GM12878 (cell line): ENCODE measurements at regions not wholly inside any gene's neighbourhood (a gene's known extent, or its start where the extent isn't known, plus 50 kb on each side); places are given as distances from the start of the nearest gene placed in this dataset.

ENCODE experiments used
- ATAC-seq: fragments of 200-7000 bp; cut with Tn5 transposase; 3 replicates; pipeline ENCODE4 v1.9.1; 2020; ENCODE audit warnings: mild to moderate bottlenecking, moderate library complexity
- BruUV-seq: library from RNA; stranded (reverse); fragments of 400-500 nt; replicated peaks from 2 replicates; lab custom pipeline; 2021; lab: Mats Ljungman, UMichigan
- CTCF ChIA-PET: fragments of 300-600 bp; sonication (Branson Sonifier 250); formaldehyde crosslinking; extraction: SDS; loops from one replicate; lab custom pipeline; 2021; ENCODE audit warnings: inconsistent platforms; lab: Yijun Ruan, JAX
- POLR2A ChIA-PET: fragments of 350-600 bp; formaldehyde crosslinking; extraction: SDS; loops from one replicate; lab custom pipeline; 2021; ENCODE audit warnings: inconsistent platforms; lab: Charles Lee
- RAD21 ChIA-PET: fragments of 300-600 bp; sonication (Branson Sonifier 250); formaldehyde crosslinking; loops from one replicate; lab custom pipeline; 2023; ENCODE audit warnings: antibody characterized with exemption; ENCODE audit not compliant: unreplicated experiment; lab: Charles Lee
- SMC1A ChIA-PET: fragments of 300-600 bp; sonication (Branson Sonifier 250); formaldehyde crosslinking; loops from one replicate; lab custom pipeline; 2023; ENCODE audit not compliant: unreplicated experiment, uncharacterized antibody; lab: Charles Lee
- DNase-seq: peaks from one replicate; pipeline ENCODE4 v3.0.0-alpha.2; 2011; ENCODE audit warnings: low read depth, low spot score
- FAIRE-seq: peaks from 3 replicates; lab custom pipeline; 2011; peaks lifted over from hg19 to GRCh38; lab: Jason Lieb, UNC
- H2AFZ ChIP-seq: 2 replicates; pipeline ENCODE4 v1.6.0; 2011; ENCODE audit warnings: low read depth, low read length, control low read depth; ENCODE audit not compliant: control insufficient read depth
- H3K27ac ChIP-seq: 2 replicates; pipeline ENCODE4 v1.5.1; 2011; ENCODE audit warnings: control low read depth; ENCODE audit not compliant: control insufficient read depth, insufficient read depth
- H3K27me3 ChIP-seq, 2 experiments: replicated peaks in 1 of 2; 2 replicates each; pipeline versions ENCODE4 v1.6.0 to v1.6.1; 2011; ENCODE audit warnings: low read length in 1 of 2; ENCODE audit not compliant: control insufficient read depth in 2 of 2, insufficient read depth in 2 of 2
- H3K36me3 ChIP-seq, 2 experiments: 2 replicates each; pipeline ENCODE4 v1.5.1; 2011; ENCODE audit warnings: low read length in 1 of 2; ENCODE audit not compliant: control insufficient read depth in 2 of 2, insufficient read depth in 2 of 2
- H3K4me1 ChIP-seq: 2 replicates; pipeline ENCODE4 v1.6.1; 2011; ENCODE audit warnings: mild to moderate bottlenecking, low read length, moderate library complexity, mixed read lengths; ENCODE audit not compliant: control insufficient read depth, insufficient read depth
- H3K4me2 ChIP-seq: 2 replicates; pipeline ENCODE4 v1.6.0; 2011; ENCODE audit warnings: control low read depth; ENCODE audit not compliant: control insufficient read depth, insufficient read depth
- H3K4me3 ChIP-seq: fragments of 200-600 bp; sonication (generic); 2 replicates; pipeline ENCODE4 v1.5.1; 2016
- H3K79me2 ChIP-seq: 2 replicates; pipeline ENCODE4 v1.6.0; 2011; ENCODE audit warnings: low read length; ENCODE audit not compliant: control insufficient read depth, insufficient read depth
- H3K9ac ChIP-seq: 2 replicates; pipeline ENCODE4 v1.8.0; 2011; ENCODE audit warnings: low read length, control low read depth, mixed read lengths; ENCODE audit not compliant: control insufficient read depth, insufficient read depth
- H3K9me3 ChIP-seq: replicated peaks from 3 replicates; pipeline ENCODE4 v1.5.1; 2011; ENCODE audit warnings: mild to moderate bottlenecking, low read length; ENCODE audit not compliant: control insufficient read depth, insufficient read depth
- H4K20me1 ChIP-seq: 2 replicates; pipeline ENCODE4 v1.6.0; 2011; ENCODE audit not compliant: control insufficient read depth, insufficient read depth
- CEBPZ ChIP-seq: fragments of 150-350 bp; IDR thresholded peaks from 2 replicates; pipeline ENCODE4 v1.6.1; 2016; ENCODE audit warnings: low read depth, low read length
- FOXM1 ChIP-seq: IDR thresholded peaks from 2 replicates; pipeline ENCODE4 v1.6.1; 2012; ENCODE audit warnings: low read depth, mild to moderate bottlenecking, inconsistent platforms, low read length, moderate library complexity
- GATAD2B ChIP-seq: fragments of 450-650 bp; conservative IDR thresholded peaks from 2 replicates; pipeline ENCODE4 v1.6.1; 2017; ENCODE audit warnings: low read depth, mild to moderate bottlenecking, moderate library complexity
- HDGF ChIP-seq: fragments of 450-650 bp; IDR thresholded peaks from 2 replicates; pipeline ENCODE4 v1.6.1; 2016; ENCODE audit warnings: antibody characterized with exemption
- JUNB ChIP-seq: IDR thresholded peaks from 2 replicates; pipeline ENCODE4 v1.6.1; 2016; ENCODE audit warnings: antibody characterized with exemption, mild to moderate bottlenecking
- KAT2A ChIP-seq: conservative IDR thresholded peaks from 2 replicates; pipeline ENCODE4 v1.6.1; 2011; ENCODE audit warnings: low read depth, low read length; ENCODE audit not compliant: control insufficient read depth
- NFYB ChIP-seq: IDR thresholded peaks from 2 replicates; pipeline ENCODE4 v1.6.1; 2011; ENCODE audit warnings: low read depth, mild to moderate bottlenecking, low read length, improper control_type of control experiment, moderate library complexity; ENCODE audit not compliant: insufficient read depth
- NRF1 ChIP-seq: conservative IDR thresholded peaks from 2 replicates; pipeline ENCODE4 v1.6.1; 2011; ENCODE audit warnings: mild to moderate bottlenecking, low read depth, low read length, improper control_type of control experiment
- PAX5 ChIP-seq: IDR thresholded peaks from 2 replicates; pipeline ENCODE4 v1.6.1; 2011; ENCODE audit warnings: low read depth, low read length, borderline replicate concordance
- SKIL ChIP-seq: fragments of 450-650 bp; IDR thresholded peaks from 2 replicates; pipeline ENCODE4 v1.6.1; 2017; ENCODE audit warnings: mild to moderate bottlenecking, low read depth, inconsistent platforms; ENCODE audit not compliant: poor library complexity, severe bottlenecking
- STAT3 ChIP-seq: IDR thresholded peaks from 2 replicates; pipeline ENCODE4 v1.6.1; 2011; ENCODE audit warnings: low read depth, low read length, improper control_type of control experiment
- WRNIP1 ChIP-seq: IDR thresholded peaks from 2 replicates; pipeline ENCODE4 v1.6.1; 2011; ENCODE audit warnings: low read depth, low read length, improper control_type of control experiment, borderline replicate concordance
- WGBS: methylation state at CpG from one replicate; pipeline ENCODE4 v1.1.6; 2016; ENCODE audit warnings: low lambda C conversion rate; ENCODE audit not compliant: insufficient replicate concordance, insufficient coverage; ENCODE audit errors: missing lambda C conversion rate; 5-methylcytosine and 5-hydroxymethylcytosine counted together
- in situ Hi-C: fragments of 300-500 bp; cut with MboI; formaldehyde crosslinking; loops from 9 replicates; pipeline ENCODE4 v1.14.3; 2018; ENCODE audit warnings: mixed read lengths
- intact Hi-C: fragments of 100-400 bp; cut with micrococcal nuclease; formaldehyde crosslinking; loops from one replicate; pipeline ENCODE4 v1.14.2; 2022; ENCODE audit not compliant: unreplicated experiment

- 15% methylated on average over 2 of the region's 2 CpGs for WGBS
- FAIRE-seq = no peak
- no peak overlapping the region for H3K27ac ChIP-seq
- no peaks in the 10 kb centered on the region for H3K27me3 ChIP-seq
- CTCF ChIA-PET = no interaction called here
- H3K36me3 ChIP-seq = no peaks in the 10 kb centered on the region
- H3K4me3 ChIP-seq = no peak overlapping the region
- ATAC-seq = no peak
- H3K4me1 ChIP-seq = no peaks in the 10 kb centered on the region
- SMC1A ChIA-PET = no interaction called here
- no peaks in the 10 kb centered on the region for H4K20me1 ChIP-seq
- in situ Hi-C loops (no loop called here), intact Hi-C loops (no loop called here)
- RAD21 ChIA-PET = no interaction called here
- no peak overlapping the region for H2AFZ ChIP-seq
- H3K79me2 ChIP-seq = no peaks in the 10 kb centered on the region
- TF ChIP-seq PAX5 (no peak), STAT3 (no peak), KAT2A (no peak), FOXM1 (no peak), NFYB (no peak), GATAD2B (no peak), HDGF (no peak)
- no TSS peak for BruUV-seq
- POLR2A ChIA-PET = no interaction called here
- H3K9me3 ChIP-seq = no peaks in the 10 kb centered on the region
- no peak overlapping the region for H3K9ac ChIP-seq
- H3K4me2 ChIP-seq = no peak overlapping the region
- no peak for DNase-seq
These were observed 110.6 kb upstream of the SIX2 start for GRCh38 chr2:45119855-45120254.

GRCh38 chr2:45119038-45119437 lies 109.8 kb upstream of the SIX2 start:
- POLR2A ChIA-PET = no interaction called here
- H3K79me2 ChIP-seq = no peaks in the 10 kb centered on the region
- no peaks in the 10 kb centered on the region for H3K36me3 ChIP-seq
- no peak overlapping the region for H3K4me2 ChIP-seq
- H3K4me3 ChIP-seq = no peak overlapping the region
- TF ChIP-seq NRF1 = no peak
- no peak for TF ChIP-seq WRNIP1
- no peak for TF ChIP-seq CEBPZ
- no peak for TF ChIP-seq SKIL
- TF ChIP-seq JUNB = no peak
- TF ChIP-seq, all 136 proteins: peak for 0
- Histone ChIP-seq H3K9ac (no peak overlapping the region), H3K27ac (no peak overlapping the region), H3K9me3 (no peaks in the 10 kb centered on the region), H2AFZ (no peak overlapping the region), H4K20me1 (no peaks in the 10 kb centered on the region), H3K4me1 (no peaks in the 10 kb centered on the region), H3K27me3 (no peaks in the 10 kb centered on the region)
- WGBS = 70% methylated on average over 5 of the region's 5 CpGs
- RAD21 ChIA-PET = no interaction called here
- in situ Hi-C loops = no loop called here
- CTCF ChIA-PET = no interaction called here
- no TSS peak for BruUV-seq
- ATAC-seq (no peak), FAIRE-seq (no peak), DNase-seq (no peak)
- intact Hi-C loops = no loop called here
- SMC1A ChIA-PET = no interaction called here
